AG04449 (cell line): ENCODE measurements at regions not wholly inside any gene's neighbourhood (a gene's known extent, or its start where the extent isn't known, plus 50 kb on each side); places are given as distances from the start of the nearest gene placed in this dataset.

Source experiments
- CTCF ChIA-PET: fragments of 350-600 bp; formaldehyde crosslinking; extraction: SDS; loops from one replicate; lab custom pipeline; 2021; ENCODE audit warnings: antibody characterized with exemption; lab: Yijun Ruan, JAX
- POLR2A ChIA-PET: fragments of 400-600, 350-600 bp; formaldehyde crosslinking; extraction: SDS; loops from one replicate; lab custom pipeline; 2020; ENCODE audit warnings: antibody characterized with exemption, inconsistent platforms; lab: Yijun Ruan, JAX
- DNase-seq: peaks from one replicate; pipeline ENCODE4 v3.0.0-alpha.2; 2010; ENCODE audit warnings: low read depth, low spot score
- H3K4me3 ChIP-seq: 2 replicates; pipeline ENCODE4 v1.5.1; 2011; ENCODE audit warnings: low read depth, mild to moderate bottlenecking, control low read depth, low read length
- CTCF ChIP-seq: IDR thresholded peaks from one replicate; pipeline ENCODE4 v1.5.1; 2011; ENCODE audit warnings: mild to moderate bottlenecking, moderate library complexity, low read length, control low read depth, inconsistent platforms; ENCODE audit not compliant: insufficient read depth; ENCODE audit errors: missing control alignments

GRCh38 chr1:200228486-200228885 is 181.3 kb downstream of the ZNF281 start:
- no peak overlapping the region for H3K4me3 ChIP-seq
- ChIA-PET CTCF (no interaction called here), POLR2A (no interaction called here)
- no peak for TF ChIP-seq CTCF
- no peak for DNase-seq

DNA sequence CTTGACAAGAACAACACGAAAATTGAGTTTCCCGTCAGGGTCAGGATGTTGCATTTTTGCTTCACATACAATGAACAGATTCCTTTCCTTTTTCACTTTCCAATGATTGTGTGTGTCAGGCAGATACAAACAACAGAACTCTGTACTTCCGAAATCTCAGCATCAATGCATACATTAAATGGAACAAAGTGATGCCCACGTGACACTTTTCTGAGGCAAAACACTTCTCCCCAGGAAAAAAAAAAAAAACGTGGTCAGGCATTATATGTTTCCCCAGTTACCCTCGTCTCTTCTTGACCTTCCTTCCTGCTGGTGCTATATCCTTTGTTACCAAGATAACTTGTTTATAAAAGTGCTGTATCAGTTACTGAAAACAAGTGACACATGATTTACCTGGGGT is 181.8 kb downstream of the ZNF281 start:
- TF ChIP-seq CTCF = no peak
- CTCF ChIA-PET = no interaction called here
- DNase-seq = no peak
- no peak overlapping the region for H3K4me3 ChIP-seq
- POLR2A ChIA-PET = no interaction called here
